ENCODE measurements at regions not wholly inside any gene's neighbourhood (a gene's known extent, or its start where the extent isn't known, plus 50 kb on each side); places are given as distances from the start of the nearest gene placed in this dataset.

- DNase-seq (ENCODE audit: low read depth, low spot score), result no peak
These were observed 284.8 kb downstream of the THBS2 start for GRCh38 chr6:168968801-168969200.

- DNase-seq (ENCODE audit: low read depth, low spot score), result peak; percentile 17
These were observed 285.4 kb downstream of the THBS2 start for GRCh38 chr6:168968228-168968627.

- DNase-seq (ENCODE audit: low read depth, low spot score), result peak; percentile 10
These were observed 286.2 kb downstream of the THBS2 start for GRCh38 chr6:168967281-168967925.

GRCh38 chr6:168964138-168964835, 289.4 kb downstream of the THBS2 start:
- DNase-seq (ENCODE audit: low read depth, low spot score), result no peak

GRCh38 chr6:168962886-168963285, 290.8 kb downstream of the THBS2 start:
- no peak for DNase-seq (ENCODE audit: low read depth, low spot score)

GRCh38 chr6:168961264-168961656, 292.4 kb downstream of the THBS2 start:
- no peak for DNase-seq (ENCODE audit: low read depth, low spot score)

- DNase-seq (ENCODE audit: low read depth, low spot score), result no peak
These were observed 292.9 kb downstream of the THBS2 start for GRCh38 chr6:168960551-168961263.

- no peak for DNase-seq (ENCODE audit: low read depth, low spot score)
These were observed 293.9 kb downstream of the THBS2 start for GRCh38 chr6:168959696-168960095.

GRCh38 chr6:168956884-168957730, 296.5 kb downstream of the THBS2 start:
- DNase-seq (ENCODE audit: low read depth, low spot score), result peak; percentile 17

GRCh38 chr6:168956141-168956838, 297.4 kb downstream of the THBS2 start:
- DNase-seq (ENCODE audit: low read depth, low spot score), result no peak

- no peak for DNase-seq (ENCODE audit: low read depth, low spot score)
These were observed 300.2 kb downstream of the THBS2 start for GRCh38 chr6:168953461-168953860.

GRCh38 chr6:168951217-168951616, 302.4 kb downstream of the THBS2 start:
- no peak for DNase-seq (ENCODE audit: low read depth, low spot score)

- DNase-seq (ENCODE audit: low read depth, low spot score), result no peak
These were observed 302.8 kb downstream of the THBS2 start for GRCh38 chr6:168950858-168951214.

- DNase-seq (ENCODE audit: low read depth, low spot score), result no peak
These were observed 303.4 kb downstream of the THBS2 start for GRCh38 chr6:168949981-168950857.

GRCh38 chr6:168948990-168949531, 304.6 kb downstream of the THBS2 start:
- no peak for DNase-seq (ENCODE audit: low read depth, low spot score)

GRCh38 chr6:168948002-168948401, 305.6 kb downstream of the THBS2 start:
- no peak for DNase-seq (ENCODE audit: low read depth, low spot score)

- DNase-seq (ENCODE audit: low read depth, low spot score), result no peak
These were observed 310.3 kb downstream of the THBS2 start for GRCh38 chr6:168943231-168943905.

- DNase-seq (ENCODE audit: low read depth, low spot score), result no peak
These were observed 311.0 kb downstream of the THBS2 start for GRCh38 chr6:168942646-168943045.

GRCh38 chr6:168941036-168941435, 312.6 kb downstream of the THBS2 start:
- no peak for DNase-seq (ENCODE audit: low read depth, low spot score)
